Esophagus muscularis mucosa (tissue), 4 donors: ENCODE measurements at regions not wholly inside any gene's neighbourhood (a gene's known extent, or its start where the extent isn't known, plus 50 kb on each side); places are given as distances from the start of the nearest gene placed in this dataset.

Source experiments
- CTCF ChIP-seq, 3 experiments: fragments of 200-600 bp in 2 of 3; fragments of 450-650 bp in 1 of 3; sonication (generic) in 2 of 3; IDR thresholded peaks; one replicate each; pipeline ENCODE4 v1.5.1; 2017 to 2019; ENCODE audit warnings: antibody characterized with exemption in 3 of 3, mild to moderate bottlenecking in 2 of 3, moderate library complexity in 1 of 3
- EP300 ChIP-seq: sonication (generic); formaldehyde crosslinking; IDR thresholded peaks from one replicate; pipeline ENCODE4 v1.6.1; 2017; ENCODE audit warnings: antibody characterized with exemption
- POLR2A ChIP-seq: fragments of 450-650 bp; IDR thresholded peaks from one replicate; pipeline ENCODE4 v1.6.1; 2017; ENCODE audit warnings: antibody characterized with exemption, moderate library complexity, mild to moderate bottlenecking, low read depth

DNA sequence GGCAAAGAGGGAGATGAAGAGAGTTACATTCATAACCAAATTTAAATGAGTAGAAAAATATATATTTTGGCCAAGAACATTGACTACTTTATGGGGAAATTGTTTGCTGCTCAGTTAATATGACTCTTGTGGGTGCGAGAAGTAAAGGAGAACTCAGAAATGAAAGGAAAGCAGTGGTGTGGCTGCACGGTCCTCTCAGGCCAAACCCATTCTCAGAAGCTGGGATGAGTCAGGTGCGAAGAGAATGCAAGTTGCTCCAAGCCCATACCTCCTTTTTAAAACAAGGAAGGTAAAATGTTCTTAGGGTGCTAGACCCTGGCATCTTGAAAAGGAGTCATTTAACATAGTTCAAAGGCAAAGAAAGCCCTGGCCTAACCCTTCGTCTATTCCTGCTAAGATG is 258.6 kb downstream of the RAD51AP2 start:
- no peak for TF ChIP-seq EP300
- no peak for TF ChIP-seq CTCF (IDR thresholded peaks at IDR 0.05)
- TF ChIP-seq POLR2A: no peak
